Esophagus squamous epithelium (tissue), 4 donors: ENCODE measurements at regions not wholly inside any gene's neighbourhood (a gene's known extent, or its start where the extent isn't known, plus 50 kb on each side); places are given as distances from the start of the nearest gene placed in this dataset.

Source experiments
- POLR2A ChIP-seq, 4 donors: fragments of 450-650 bp; IDR thresholded peaks; one replicate each; pipeline ENCODE4 v1.6.1; 2017; ENCODE audit warnings: antibody characterized with exemption in 4 of 4, mild to moderate bottlenecking in 4 of 4, moderate library complexity in 3 of 4
- TF ChIP-seq, protein P1 (sequence below), 6 experiments: fragments of 450-650 bp in 4 of 6; fragments of 200-600 bp in 2 of 6; sonication (generic) in 2 of 6; IDR thresholded peaks; one replicate each; pipeline ENCODE4 v1.5.1; 2016 to 2019; ENCODE audit warnings: antibody characterized with exemption in 6 of 6, mild to moderate bottlenecking in 4 of 6, moderate library complexity in 4 of 6

DNA sequence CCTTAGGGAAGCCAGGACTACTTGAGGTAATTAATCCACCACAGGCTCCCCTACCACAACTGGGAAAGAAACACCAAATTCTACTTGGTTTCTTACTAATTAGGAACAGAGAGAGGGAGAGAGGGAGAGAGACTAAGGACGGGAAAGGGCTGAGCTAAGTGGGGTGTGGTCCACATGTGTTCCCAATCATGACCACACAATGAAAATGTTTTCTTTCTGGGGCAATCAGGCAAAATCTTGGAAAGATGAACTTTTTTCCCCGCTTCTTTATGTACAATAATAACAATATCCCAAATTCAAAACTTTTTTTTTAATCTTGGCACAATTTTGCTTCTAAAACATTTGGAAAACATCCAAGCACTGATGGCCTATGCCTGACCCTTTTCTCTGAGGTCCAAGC lies 734.4 kb downstream of the MAFB start:
- TF ChIP-seq POLR2A (IDR thresholded peaks at IDR 0.05) = no peak
- TF ChIP-seq, protein P1, sequence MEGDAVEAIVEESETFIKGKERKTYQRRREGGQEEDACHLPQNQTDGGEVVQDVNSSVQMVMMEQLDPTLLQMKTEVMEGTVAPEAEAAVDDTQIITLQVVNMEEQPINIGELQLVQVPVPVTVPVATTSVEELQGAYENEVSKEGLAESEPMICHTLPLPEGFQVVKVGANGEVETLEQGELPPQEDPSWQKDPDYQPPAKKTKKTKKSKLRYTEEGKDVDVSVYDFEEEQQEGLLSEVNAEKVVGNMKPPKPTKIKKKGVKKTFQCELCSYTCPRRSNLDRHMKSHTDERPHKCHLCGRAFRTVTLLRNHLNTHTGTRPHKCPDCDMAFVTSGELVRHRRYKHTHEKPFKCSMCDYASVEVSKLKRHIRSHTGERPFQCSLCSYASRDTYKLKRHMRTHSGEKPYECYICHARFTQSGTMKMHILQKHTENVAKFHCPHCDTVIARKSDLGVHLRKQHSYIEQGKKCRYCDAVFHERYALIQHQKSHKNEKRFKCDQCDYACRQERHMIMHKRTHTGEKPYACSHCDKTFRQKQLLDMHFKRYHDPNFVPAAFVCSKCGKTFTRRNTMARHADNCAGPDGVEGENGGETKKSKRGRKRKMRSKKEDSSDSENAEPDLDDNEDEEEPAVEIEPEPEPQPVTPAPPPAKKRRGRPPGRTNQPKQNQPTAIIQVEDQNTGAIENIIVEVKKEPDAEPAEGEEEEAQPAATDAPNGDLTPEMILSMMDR (IDR thresholded peaks at IDR 0.05) = no peak
